PC-9 (cell line): ENCODE measurements at regions not wholly inside any gene's neighbourhood (a gene's known extent, or its start where the extent isn't known, plus 50 kb on each side); places are given as distances from the start of the nearest gene placed in this dataset.

Experiments
- BruUV-seq: library from RNA; stranded (reverse); fragments of 400-500 nt; replicated peaks from 2 replicates; lab custom pipeline; 2021; lab: Mats Ljungman, UMichigan
- CTCF ChIA-PET: fragments of 300-600 bp; sonication (Branson Sonifier 250); formaldehyde crosslinking; loops from one replicate; lab custom pipeline; 2022; ENCODE audit warnings: antibody characterized with exemption; lab: Charles Lee
- POLR2A ChIA-PET: fragments of 300-600 bp; sonication (Branson Sonifier 250); formaldehyde crosslinking; loops from one replicate; lab custom pipeline; 2022; ENCODE audit warnings: antibody characterized with exemption; ENCODE audit not compliant: unreplicated experiment; lab: Charles Lee
- DNase-seq, 2 experiments: peaks; one replicate each; pipeline versions ENCODE4 v3.0.0 to v3.0.0-alpha.2; 2015 to 2022; ENCODE audit warnings: mixed read lengths in 1 of 2
- H2AFZ ChIP-seq: fragments of 200-600 bp; sonication (generic); 2 replicates; pipeline ENCODE4 v1.8.1; 2017; ENCODE audit warnings: antibody characterized with exemption
- H3F3A ChIP-seq: fragments of 200-600 bp; sonication (generic); 2 replicates; pipeline ENCODE4 v1.8.1; 2017; ENCODE audit warnings: antibody characterized with exemption, mild to moderate bottlenecking, low read depth; ENCODE audit not compliant: insufficient read depth
- H3K27ac ChIP-seq: fragments of 200-600 bp; sonication (generic); 2 replicates; pipeline ENCODE4 v1.6.1; 2016; ENCODE audit warnings: mixed run types
- H3K27me3 ChIP-seq: fragments of 200-600 bp; sonication (generic); 2 replicates; pipeline ENCODE4 v1.6.1; 2016; ENCODE audit warnings: low read depth, mixed run types; ENCODE audit not compliant: insufficient read depth
- H3K36me3 ChIP-seq: fragments of 200-600 bp; sonication (generic); 2 replicates; pipeline ENCODE4 v1.6.1; 2016; ENCODE audit warnings: low read depth, mixed run types
- H3K4me1 ChIP-seq: fragments of 200-600 bp; sonication (generic); replicated peaks from 2 replicates; pipeline ENCODE4 v1.6.1; 2016; ENCODE audit warnings: mixed run types; ENCODE audit not compliant: insufficient read depth
- H3K4me2 ChIP-seq: fragments of 200-600 bp; sonication (generic); 2 replicates; pipeline ENCODE4 v1.6.1; 2017; ENCODE audit warnings: mixed run types
- H3K4me3 ChIP-seq: fragments of 200-600 bp; sonication (generic); 2 replicates; pipeline ENCODE4 v1.6.1; 2016; ENCODE audit warnings: mixed run types
- H3K79me2 ChIP-seq: fragments of 200-600 bp; sonication (generic); 2 replicates; pipeline ENCODE4 v1.6.1; 2017; ENCODE audit warnings: low read depth, mixed run types
- H3K9me2 ChIP-seq: fragments of 200-600 bp; sonication (generic); 2 replicates; pipeline ENCODE4 v1.8.1; 2017; ENCODE audit warnings: mild to moderate bottlenecking; ENCODE audit not compliant: insufficient read depth
- H3K9me3 ChIP-seq: fragments of 200-600 bp; sonication (generic); 2 replicates; pipeline ENCODE4 v1.8.1; 2016; ENCODE audit warnings: low read depth; ENCODE audit not compliant: insufficient read depth
- H4K20me1 ChIP-seq: fragments of 200-600 bp; sonication (generic); 2 replicates; pipeline ENCODE4 v1.8.1; 2017; ENCODE audit not compliant: insufficient read depth
- CTCF ChIP-seq: fragments of 200-600 bp; sonication (generic); conservative IDR thresholded peaks from 2 replicates; pipeline ENCODE4 v1.6.1; 2017; ENCODE audit warnings: mixed run types, antibody characterized with exemption, mild to moderate bottlenecking, moderate library complexity
- EZH2 ChIP-seq: fragments of 200-600 bp; sonication (generic); IDR thresholded peaks from 2 replicates; pipeline ENCODE4 v1.8.0; 2017; ENCODE audit warnings: antibody characterized with exemption, low read depth
- intact Hi-C: fragments of 100-400 bp; cut with micrococcal nuclease; formaldehyde crosslinking; loops from one replicate; pipeline ENCODE4 v1.10.0; 2022; ENCODE audit not compliant: unreplicated experiment

- Histone ChIP-seq H3K9me2 (no peaks in the 10 kb centered on the region), H3K27me3 (no peaks in the 10 kb centered on the region), H3K27ac (no peak overlapping the region), H4K20me1 (no peaks in the 10 kb centered on the region), H2AFZ (no peak overlapping the region), H3K79me2 (no peaks in the 10 kb centered on the region), H3K9me3 (no peaks in the 10 kb centered on the region), H3K4me3 (no peak overlapping the region), H3K4me1 (no peaks in the 10 kb centered on the region), H3F3A (no peaks in the 10 kb centered on the region), H3K4me2 (no peak overlapping the region), H3K36me3 (no peaks in the 10 kb centered on the region)
- TF ChIP-seq EZH2: no peak
- TF ChIP-seq CTCF: no peak
- ChIA-PET POLR2A (no interaction called here), CTCF (no interaction called here)
- intact Hi-C loops: no loop called here
- no TSS peak for BruUV-seq
- no peak for DNase-seq
Measured at GRCh38 chr9:82790875-82791274, 272.1 kb downstream of the RASEF start.

GRCh38 chr9:82791692-82792091 lies 271.2 kb downstream of the RASEF start:
- CTCF ChIA-PET: no interaction called here
- Histone ChIP-seq H2AFZ (no peak overlapping the region), H3K4me3 (no peak overlapping the region), H3K27me3 (no peaks in the 10 kb centered on the region), H3K9me2 (no peaks in the 10 kb centered on the region), H3K4me2 (no peak overlapping the region), H3K9me3 (no peaks in the 10 kb centered on the region), H3F3A (no peaks in the 10 kb centered on the region), H3K27ac (no peak overlapping the region), H3K4me1 (no peaks in the 10 kb centered on the region), H3K79me2 (no peaks in the 10 kb centered on the region), H4K20me1 (no peaks in the 10 kb centered on the region), H3K36me3 (no peaks in the 10 kb centered on the region)
- POLR2A ChIA-PET: no interaction called here
- TF ChIP-seq EZH2: no peak
- no peak for TF ChIP-seq CTCF
- no TSS peak for BruUV-seq
- DNase-seq: no peak
- intact Hi-C loops: no loop called here

- H3K4me2 ChIP-seq: no peak overlapping the region
- no peak overlapping the region for H3K4me3 ChIP-seq
- intact Hi-C loops: no loop called here
- POLR2A ChIA-PET: no interaction called here
- TF ChIP-seq EZH2 (no peak), CTCF (no peak)
- no peaks in the 10 kb centered on the region for H3K36me3 ChIP-seq
- H3F3A ChIP-seq: no peaks in the 10 kb centered on the region
- H3K9me3 ChIP-seq: no peaks in the 10 kb centered on the region; the same call in 1 of the 2 replicates
- H2AFZ ChIP-seq: no peak overlapping the region
- no peaks in the 10 kb centered on the region for H3K4me1 ChIP-seq
- CTCF ChIA-PET: no interaction called here
- no TSS peak for BruUV-seq
- H3K27ac ChIP-seq: no peak overlapping the region
- no peaks in the 10 kb centered on the region for H3K79me2 ChIP-seq
- H3K27me3 ChIP-seq: no peaks in the 10 kb centered on the region
- no peaks in the 10 kb centered on the region for H4K20me1 ChIP-seq
- H3K9me2 ChIP-seq: no peaks in the 10 kb centered on the region
- no peak for DNase-seq
Measured at GRCh38 chr9:82797534-82797933, 265.4 kb downstream of the RASEF start.
